Trophoblast cell (in vitro differentiated cells and primary cell): ENCODE measurements at regions not wholly inside any gene's neighbourhood (a gene's known extent, or its start where the extent isn't known, plus 50 kb on each side); places are given as distances from the start of the nearest gene placed in this dataset.

Experiments
- DNase-seq, 2 donors: peaks; one replicate each; pipeline ENCODE4 v3.0.0-alpha.2; 2016
- H2AFZ ChIP-seq: 2 replicates; pipeline ENCODE4 v1.6.1; 2013; ENCODE audit warnings: low read length, moderate library complexity, mild to moderate bottlenecking; ENCODE audit not compliant: insufficient read depth, poor library complexity
- H2AK5ac ChIP-seq: 2 replicates; pipeline ENCODE4 v1.6.1; 2013; ENCODE audit warnings: mild to moderate bottlenecking, low read length
- H2BK120ac ChIP-seq: 2 replicates; pipeline ENCODE4 v1.6.1; 2013; ENCODE audit warnings: low read length, mild to moderate bottlenecking, moderate library complexity; ENCODE audit not compliant: insufficient read depth, poor library complexity
- H2BK12ac ChIP-seq: 2 replicates; pipeline ENCODE4 v1.6.1; 2013; ENCODE audit warnings: mild to moderate bottlenecking, low read length, moderate library complexity
- H2BK5ac ChIP-seq: 2 replicates; pipeline ENCODE4 v1.6.1; 2013; ENCODE audit warnings: low read length, low read depth, moderate library complexity, mild to moderate bottlenecking; ENCODE audit not compliant: poor library complexity
- H3K14ac ChIP-seq: 2 replicates; pipeline ENCODE4 v1.6.1; 2013; ENCODE audit warnings: mild to moderate bottlenecking, low read length
- H3K18ac ChIP-seq: 2 replicates; pipeline ENCODE4 v1.6.1; 2013; ENCODE audit warnings: mild to moderate bottlenecking, low read length
- H3K23ac ChIP-seq: 2 replicates; pipeline ENCODE4 v1.6.1; 2013; ENCODE audit warnings: low read length
- H3K27ac ChIP-seq: 2 replicates; pipeline ENCODE4 v1.5.1; 2013; ENCODE audit warnings: low read depth, mild to moderate bottlenecking, inconsistent platforms, low read length, moderate library complexity
- H3K27me3 ChIP-seq: 2 replicates; pipeline ENCODE4 v1.6.1; 2013; ENCODE audit warnings: inconsistent platforms, mild to moderate bottlenecking, low read length, moderate library complexity; ENCODE audit not compliant: insufficient read depth
- H3K36me3 ChIP-seq, 2 experiments: 1 replicate in 1 of 2; 2 replicates in 1 of 2; pipeline ENCODE4 v1.6.1; 2013; ENCODE audit warnings: low read length in 2 of 2, mild to moderate bottlenecking in 2 of 2, moderate library complexity in 1 of 2; ENCODE audit not compliant: insufficient read depth in 2 of 2, control insufficient read depth in 1 of 2
- H3K4ac ChIP-seq: 2 replicates; pipeline ENCODE4 v1.6.1; 2013; ENCODE audit warnings: low read depth, mild to moderate bottlenecking, low read length, moderate library complexity
- H3K4me1 ChIP-seq, 2 experiments: 1 replicate in 1 of 2; 2 replicates in 1 of 2; pipeline ENCODE4 v1.6.1; 2013; ENCODE audit warnings: low read length in 2 of 2, mild to moderate bottlenecking in 2 of 2, moderate library complexity in 1 of 2; ENCODE audit not compliant: insufficient read depth in 2 of 2, control insufficient read depth in 1 of 2
- H3K4me2 ChIP-seq: 2 replicates; pipeline ENCODE4 v1.6.1; 2013; ENCODE audit warnings: inconsistent platforms, mild to moderate bottlenecking, low read length, moderate library complexity
- H3K4me3 ChIP-seq: 2 replicates; pipeline ENCODE4 v1.5.1; 2013; ENCODE audit warnings: mild to moderate bottlenecking, low read depth, low read length, inconsistent platforms
- H3K79me1 ChIP-seq: one replicate; pipeline ENCODE4 v1.6.1; 2013; ENCODE audit warnings: low read length
- H3K79me2 ChIP-seq: 2 replicates; pipeline ENCODE4 v1.6.1; 2013; ENCODE audit warnings: low read length, mild to moderate bottlenecking; ENCODE audit not compliant: control insufficient read depth, insufficient read depth, poor library complexity
- H3K9ac ChIP-seq: 2 replicates; pipeline ENCODE4 v1.6.1; 2013; ENCODE audit warnings: mild to moderate bottlenecking, low read length
- H3K9me3 ChIP-seq: 2 replicates; pipeline ENCODE4 v1.6.1; 2013; ENCODE audit warnings: low read depth, mild to moderate bottlenecking, control low read depth, inconsistent platforms, low read length; ENCODE audit not compliant: insufficient read depth
- H4K12ac ChIP-seq: 2 replicates; pipeline ENCODE4 v1.6.1; 2013; ENCODE audit warnings: low read depth, mild to moderate bottlenecking, low read length, moderate library complexity
- H4K8ac ChIP-seq: 2 replicates; pipeline ENCODE4 v1.6.1; 2013; ENCODE audit warnings: low read depth, mild to moderate bottlenecking, low read length, moderate library complexity
- H4K91ac ChIP-seq: one replicate; pipeline ENCODE4 v1.6.1; 2013; ENCODE audit warnings: low read depth, mild to moderate bottlenecking, low read length, moderate library complexity
- WGBS: extraction: QIAGEN DNeasy Blood & Tissue Kit; methylation state at CpG from one replicate; pipeline ENCODE4 v1.1.7; 2013; ENCODE audit warnings: missing lambda C conversion rate; ENCODE audit not compliant: insufficient read length, insufficient coverage; ENCODE audit errors: extremely low coverage; 5-methylcytosine and 5-hydroxymethylcytosine counted together

DNA sequence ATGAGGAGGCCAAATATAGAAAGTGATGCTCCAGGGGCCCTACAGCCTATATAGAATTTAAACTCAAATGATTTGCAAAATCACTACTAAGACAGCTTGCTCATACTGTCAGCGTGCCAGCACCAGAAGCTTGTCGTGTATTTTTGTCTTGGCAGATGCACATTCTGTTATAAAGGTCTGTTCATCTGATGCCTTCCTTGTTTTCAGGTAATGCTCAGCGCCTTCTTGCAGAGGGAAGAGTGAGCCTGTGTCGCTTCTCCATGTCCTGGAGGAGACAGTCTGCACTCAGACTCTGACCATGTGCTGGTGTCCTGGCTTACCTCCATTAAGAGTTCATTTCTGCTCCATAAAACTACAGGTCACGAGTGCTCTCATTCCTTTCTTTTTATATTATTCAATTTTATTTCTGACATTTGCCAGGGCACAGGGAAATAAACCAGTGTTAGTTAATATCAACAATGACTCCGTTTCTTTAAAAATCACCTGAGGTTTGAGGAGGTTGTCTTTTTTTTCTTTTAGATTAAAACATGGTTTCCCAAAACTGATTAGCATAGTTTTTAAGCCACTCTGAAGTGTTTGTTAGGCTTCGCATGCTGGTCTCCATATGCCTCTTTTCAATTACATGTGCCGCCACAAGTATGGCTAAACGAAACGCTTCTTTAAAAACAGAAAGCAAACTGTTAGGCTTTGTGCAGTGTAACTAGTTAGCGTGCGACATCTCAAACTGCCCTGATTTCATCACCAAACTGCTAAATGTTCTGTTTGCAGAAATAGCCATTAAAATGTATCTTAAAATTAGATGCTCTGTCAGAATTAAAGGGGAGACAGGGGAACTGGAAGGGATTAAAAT is 215.2 kb upstream of the GK2 start:
- H2BK5ac ChIP-seq, result no peak overlapping the region
- no peak overlapping the region for H2BK120ac ChIP-seq
- no peak for DNase-seq
- no peak overlapping the region for H3K23ac ChIP-seq
- H2AFZ ChIP-seq, result no peak overlapping the region
- no peak overlapping the region for H4K8ac ChIP-seq
- H3K79me2 ChIP-seq, result no peaks in the 10 kb centered on the region
- H3K4me1 ChIP-seq, result no peaks in the 10 kb centered on the region
- no peak overlapping the region for H4K91ac ChIP-seq
- no peak overlapping the region for H3K14ac ChIP-seq
- H3K18ac ChIP-seq, result no peak overlapping the region
- no CpG with 5 or more reads among the region's 12 CpGs for WGBS
- no peak overlapping the region for H3K9ac ChIP-seq
- no peaks in the 10 kb centered on the region for H3K27me3 ChIP-seq
- no peak overlapping the region for H2BK12ac ChIP-seq
- H3K27ac ChIP-seq, result no peak overlapping the region
- no peak overlapping the region for H3K4ac ChIP-seq
- H3K4me3 ChIP-seq, result no peak overlapping the region
- no peak overlapping the region for H3K4me2 ChIP-seq
- no peak overlapping the region for H4K12ac ChIP-seq
- no peaks in the 10 kb centered on the region for H3K36me3 ChIP-seq
- H3K79me1 ChIP-seq, result no peaks in the 10 kb centered on the region
- H3K9me3 ChIP-seq, result no peaks in the 10 kb centered on the region
- H2AK5ac ChIP-seq, result no peak overlapping the region

GRCh38 chr4:79621061-79621460 is 213.0 kb upstream of the GK2 start:
- Histone ChIP-seq H3K36me3 (no peaks in the 10 kb centered on the region), H3K9ac (no peak overlapping the region), H4K12ac (no peak overlapping the region), H3K4me3 (no peak overlapping the region), H3K79me1 (no peaks in the 10 kb centered on the region), H2BK5ac (no peak overlapping the region), H3K27me3 (no peaks in the 10 kb centered on the region), H3K4me1 (no peaks in the 10 kb centered on the region), H4K91ac (no peak overlapping the region), H2BK12ac (no peak overlapping the region), H4K8ac (no peak overlapping the region), H2AK5ac (no peak overlapping the region), H3K23ac (no peak overlapping the region), H3K18ac (no peak overlapping the region), H2BK120ac (no peak overlapping the region), H3K14ac (no peak overlapping the region), H2AFZ (no peak overlapping the region), H3K79me2 (no peaks in the 10 kb centered on the region), H3K4ac (no peak overlapping the region), H3K27ac (no peak overlapping the region), H3K9me3 (no peaks in the 10 kb centered on the region), H3K4me2 (no peak overlapping the region)
- no CpG with 5 or more reads among the region's 1 CpG for WGBS
- no peak for DNase-seq

- no peak overlapping the region for H3K18ac ChIP-seq
- H4K91ac ChIP-seq, result no peak overlapping the region
- no peaks in the 10 kb centered on the region for H3K27me3 ChIP-seq
- no peaks in the 10 kb centered on the region for H3K79me2 ChIP-seq
- no peaks in the 10 kb centered on the region for H3K4me1 ChIP-seq
- no peaks in the 10 kb centered on the region for H3K36me3 ChIP-seq
- no peak overlapping the region for H3K23ac ChIP-seq
- H4K8ac ChIP-seq, result no peak overlapping the region
- no peak overlapping the region for H2AFZ ChIP-seq
- no peak overlapping the region for H2BK12ac ChIP-seq
- H3K4me2 ChIP-seq, result no peak overlapping the region
- no peak overlapping the region for H3K9ac ChIP-seq
- H3K14ac ChIP-seq, result no peak overlapping the region
- H3K4me3 ChIP-seq, result no peak overlapping the region
- H2BK5ac ChIP-seq, result no peak overlapping the region
- H3K4ac ChIP-seq, result no peak overlapping the region
- no peaks in the 10 kb centered on the region for H3K9me3 ChIP-seq
- H3K79me1 ChIP-seq, result no peaks in the 10 kb centered on the region
- DNase-seq, result no peak
- H2AK5ac ChIP-seq, result no peak overlapping the region
- no peak overlapping the region for H4K12ac ChIP-seq
- H2BK120ac ChIP-seq, result no peak overlapping the region
- H3K27ac ChIP-seq, result no peak overlapping the region
These were observed 212.6 kb upstream of the GK2 start for GRCh38 chr4:79620617-79621016.

DNA sequence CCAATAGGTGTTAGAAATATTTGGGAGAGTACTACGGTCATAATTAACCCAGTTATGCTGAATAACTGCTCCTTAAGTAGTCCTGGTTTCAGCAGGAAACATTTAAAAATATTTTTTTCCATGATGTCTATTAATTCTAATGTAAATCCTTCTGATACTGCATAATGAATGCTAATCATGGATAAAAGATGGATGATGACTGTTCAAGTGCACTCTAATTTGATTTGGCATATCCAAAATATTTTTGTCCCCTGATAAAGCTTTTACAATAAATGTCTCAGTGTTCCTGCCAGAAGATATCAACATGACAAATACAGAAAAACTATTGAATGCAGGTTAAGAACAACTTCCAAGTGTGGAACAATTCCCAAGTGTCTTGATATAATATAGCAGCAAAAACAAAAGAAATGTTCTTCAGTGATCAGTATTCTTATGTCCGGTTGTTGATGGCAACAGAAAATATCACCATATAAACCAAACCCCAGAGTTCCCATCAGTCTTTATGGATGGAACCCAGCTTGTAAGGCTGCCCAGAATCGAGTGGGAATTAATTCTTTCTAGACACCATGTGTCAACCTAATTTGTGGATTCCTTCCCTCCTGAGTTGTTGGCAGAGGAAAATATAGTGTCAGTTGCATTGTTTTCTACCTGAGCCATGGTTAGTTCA is 205.4 kb upstream of the GK2 start:
- no peaks in the 10 kb centered on the region for H3K79me1 ChIP-seq
- no peak overlapping the region for H2BK12ac ChIP-seq
- H3K4me1 ChIP-seq, result no peaks in the 10 kb centered on the region
- WGBS, result no CpG with 5 or more reads among the region's 3 CpGs
- H4K12ac ChIP-seq, result no peak overlapping the region
- H2BK120ac ChIP-seq, result no peak overlapping the region
- H3K14ac ChIP-seq, result no peak overlapping the region
- H3K4ac ChIP-seq, result no peak overlapping the region
- H3K18ac ChIP-seq, result no peak overlapping the region
- H3K4me2 ChIP-seq, result no peak overlapping the region
- H3K27ac ChIP-seq, result no peak overlapping the region
- no peaks in the 10 kb centered on the region for H3K36me3 ChIP-seq
- no peaks in the 10 kb centered on the region for H3K9me3 ChIP-seq
- no peak overlapping the region for H4K8ac ChIP-seq
- H2AK5ac ChIP-seq, result no peak overlapping the region
- no peak overlapping the region for H2BK5ac ChIP-seq
- no peak overlapping the region for H3K4me3 ChIP-seq
- H4K91ac ChIP-seq, result no peak overlapping the region
- H3K27me3 ChIP-seq, result no peaks in the 10 kb centered on the region
- DNase-seq, result no peak
- no peak overlapping the region for H3K23ac ChIP-seq
- H3K9ac ChIP-seq, result no peak overlapping the region
- H3K79me2 ChIP-seq, result no peaks in the 10 kb centered on the region
- no peak overlapping the region for H2AFZ ChIP-seq
